GM19455 (cell line): ENCODE measurements at regions not wholly inside any gene's neighbourhood (a gene's known extent, or its start where the extent isn't known, plus 50 kb on each side); places are given as distances from the start of the nearest gene placed in this dataset.
"Not testable (repeated sequence)": the region's sequence is repeated elsewhere in the genome, so short reads cannot be mapped to it uniquely, and the experiment has no call there.

ENCODE experiments used
- ATAC-seq: cut with Tn5 transposase; IDR thresholded peaks from one replicate; pipeline ENCODE4 v1.9.1; 2021; ENCODE audit not compliant: unreplicated experiment

DNA sequence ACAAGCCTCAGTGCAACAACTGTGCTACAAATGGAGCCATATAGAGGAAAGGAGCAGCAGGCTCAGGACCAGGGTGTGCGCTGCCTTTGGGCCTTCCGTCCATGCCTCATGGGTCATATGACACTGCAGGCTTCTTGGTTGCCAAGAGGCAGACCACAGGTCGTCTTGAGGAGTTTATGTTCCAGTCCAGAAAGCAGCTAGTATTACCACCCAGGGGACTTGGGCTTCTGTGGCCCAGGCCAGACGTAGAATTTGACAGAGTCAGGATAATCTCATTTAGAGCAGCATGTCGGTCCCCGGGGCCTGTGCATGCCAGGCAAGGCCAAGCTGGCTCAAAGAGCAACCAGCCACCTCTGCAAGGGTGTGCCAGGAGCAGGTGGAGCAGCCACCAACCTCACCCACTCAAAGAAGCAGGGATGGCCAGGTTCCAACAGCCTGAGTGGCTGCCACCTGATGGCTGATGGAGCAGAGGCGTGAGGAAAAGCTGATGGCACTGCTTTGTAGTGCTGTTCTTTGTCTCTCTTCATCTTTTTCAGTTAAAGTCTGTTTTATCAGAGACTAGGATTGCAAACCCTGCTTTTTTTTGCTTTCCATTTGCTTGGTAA lies 109.1 kb downstream of the CCDC74A start:
- ATAC-seq, result not testable (repeated sequence)

DNA sequence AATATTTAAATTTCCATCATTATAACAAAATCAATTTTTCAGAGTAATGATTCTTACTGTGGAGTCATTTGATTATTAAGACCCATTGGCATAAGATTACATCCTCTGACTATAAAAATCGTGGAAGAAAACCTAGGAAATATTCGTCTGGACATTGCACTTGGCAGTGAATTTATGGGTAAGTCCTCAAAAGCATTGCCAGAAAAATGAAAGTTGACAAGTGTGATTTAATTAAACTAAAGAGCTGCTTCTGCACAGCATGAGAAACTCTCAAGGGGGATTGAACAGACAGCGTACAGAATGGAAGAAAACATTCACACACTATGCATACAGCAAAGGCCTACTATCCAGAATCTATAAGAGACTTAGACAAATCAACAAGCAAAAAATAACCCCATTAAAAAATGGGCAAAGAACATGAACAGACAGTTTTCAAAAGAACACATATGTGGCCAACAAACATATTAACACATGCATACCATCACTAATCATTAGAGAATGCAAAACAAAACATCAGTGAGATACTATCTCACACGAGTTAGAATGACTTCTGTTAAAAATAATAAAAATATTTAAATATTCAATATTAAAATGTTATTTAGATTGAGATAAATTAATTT lies 111.4 kb downstream of the CCDC74A start:
- ATAC-seq, result not testable (repeated sequence)

DNA sequence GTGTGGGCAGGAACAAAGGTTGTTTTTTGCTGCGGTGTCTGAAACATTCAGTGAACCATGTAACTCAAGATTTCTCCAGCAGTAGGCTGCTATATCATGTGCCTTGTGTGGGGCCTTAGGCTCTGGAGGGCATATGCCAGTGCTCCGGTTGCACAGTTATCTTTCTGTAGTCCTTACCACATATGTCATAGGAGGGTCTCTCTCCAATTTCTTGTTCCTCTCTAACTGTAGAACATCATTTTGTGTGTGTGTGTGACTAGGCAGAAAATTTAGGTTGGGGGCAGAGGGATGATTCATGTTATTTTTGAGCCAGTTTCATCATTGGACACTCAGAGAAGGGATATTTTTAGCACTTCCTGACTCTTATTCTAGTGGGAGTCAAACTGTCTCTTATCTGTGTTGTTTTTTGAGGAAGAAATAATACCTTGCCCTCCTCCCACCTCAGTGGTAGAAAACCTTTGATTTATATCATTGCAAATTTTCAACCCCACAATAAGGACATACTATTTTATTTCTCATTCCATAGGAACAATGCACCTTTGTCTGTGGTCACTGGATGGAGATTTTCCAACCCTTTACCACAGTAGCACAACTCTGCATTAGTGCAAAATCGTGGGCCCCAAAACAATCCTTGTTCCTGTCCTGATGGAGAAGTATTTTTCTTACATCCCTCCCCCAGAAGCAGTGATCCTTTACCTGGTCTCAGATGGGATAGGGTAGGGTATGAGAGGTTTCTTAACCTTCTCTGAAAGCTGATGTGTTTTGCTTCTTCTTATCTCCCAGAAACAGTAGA lies 113.9 kb downstream of the CCDC74A start:
- ATAC-seq, result no peak

DNA sequence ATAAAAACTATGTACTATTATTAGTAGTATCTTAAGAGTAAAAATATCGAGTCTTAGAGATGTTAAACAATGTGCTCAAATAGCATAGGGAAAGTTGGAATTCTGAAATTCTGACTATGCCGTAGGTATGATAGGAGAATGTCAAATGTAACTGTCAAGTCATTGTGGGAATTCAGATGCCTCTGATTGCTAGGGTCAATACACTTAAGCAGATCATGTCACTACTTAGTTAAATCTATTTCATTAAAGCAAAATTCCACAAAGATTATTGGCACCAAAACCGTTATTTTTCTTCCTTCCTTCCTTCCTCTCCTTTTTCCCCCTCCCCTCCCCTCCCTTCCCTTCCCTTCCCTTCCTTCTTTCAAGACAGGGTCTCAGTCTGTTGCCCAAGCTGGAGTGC lies 115.5 kb downstream of the CCDC74A start:
- ATAC-seq, result not testable (repeated sequence)

DNA sequence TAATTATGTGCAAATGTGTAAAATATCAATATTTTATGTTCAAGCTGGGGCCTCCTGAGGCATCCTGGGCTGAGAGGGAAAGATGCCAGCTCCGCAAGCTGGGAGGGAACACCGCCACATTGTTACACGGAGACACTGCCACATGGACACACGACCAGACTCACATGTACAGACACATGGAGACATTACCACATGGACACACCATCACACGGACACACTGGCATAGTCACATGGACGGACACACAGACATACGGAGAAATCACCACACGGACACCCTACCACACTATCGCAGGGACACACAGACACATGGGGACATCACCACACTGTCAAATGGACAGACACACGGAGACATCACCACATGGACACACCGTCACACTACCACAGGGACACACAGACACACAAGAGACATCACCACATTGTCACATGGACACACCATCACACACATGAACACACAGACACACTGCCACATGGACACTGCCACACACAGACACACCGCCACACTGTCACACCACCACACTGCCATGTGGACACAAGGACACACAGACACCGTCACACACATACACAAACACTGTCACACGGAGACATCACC lies 117.6 kb downstream of the CCDC74A start:
- no peak for ATAC-seq

DNA sequence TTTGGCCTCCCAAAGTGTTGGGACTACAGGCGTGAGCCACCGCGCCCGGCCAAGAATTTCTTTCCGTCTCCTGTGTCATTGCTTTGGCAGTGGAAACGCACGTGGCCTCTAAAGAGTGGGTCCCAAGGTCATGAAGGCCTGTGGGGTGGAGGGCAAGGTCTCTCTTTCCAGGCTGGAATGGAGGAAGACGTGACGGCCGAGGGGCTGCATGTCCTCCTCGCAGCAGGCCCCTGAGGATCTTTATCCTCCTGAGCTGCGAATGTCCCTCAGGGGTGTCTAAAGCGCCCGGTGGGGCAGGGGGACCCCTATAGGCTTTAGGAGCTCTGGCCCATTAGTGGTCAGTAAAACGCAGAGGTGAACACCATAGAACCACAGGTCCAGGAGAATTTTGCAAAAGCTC lies 118.5 kb downstream of the CCDC74A start:
- ATAC-seq, result not testable (repeated sequence)

DNA sequence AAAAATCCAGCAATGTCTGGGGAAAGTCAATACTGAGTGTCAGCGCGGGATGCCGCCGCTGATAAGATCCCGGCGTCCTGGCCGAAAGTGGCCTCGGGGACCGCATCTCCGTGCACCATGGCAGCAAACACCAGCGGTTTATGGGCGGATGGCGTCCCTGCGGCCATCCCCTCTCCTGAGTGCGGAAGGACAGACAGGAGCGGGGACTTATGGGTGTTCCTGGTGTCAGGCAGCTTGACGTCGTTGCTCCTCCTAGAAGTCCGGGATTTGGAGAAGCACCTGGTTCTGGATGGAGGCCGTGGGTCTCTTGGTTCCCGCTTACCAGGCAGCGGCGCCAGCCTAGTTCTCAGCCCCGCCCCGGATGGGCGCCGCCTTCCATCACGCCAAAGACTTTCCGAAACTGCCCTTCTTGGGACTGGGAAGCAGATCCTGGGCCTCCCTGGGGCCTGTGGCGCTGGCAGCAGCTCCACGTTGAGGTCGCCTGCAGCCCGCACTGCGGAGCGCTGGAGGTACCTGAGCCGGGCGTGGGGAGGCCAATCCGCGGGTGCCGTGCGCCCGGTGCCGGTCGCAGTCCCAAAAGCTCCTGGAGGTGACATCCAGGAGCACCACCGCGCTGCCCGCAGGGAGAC lies 119.1 kb downstream of the CCDC74A start:
- no peak for ATAC-seq

DNA sequence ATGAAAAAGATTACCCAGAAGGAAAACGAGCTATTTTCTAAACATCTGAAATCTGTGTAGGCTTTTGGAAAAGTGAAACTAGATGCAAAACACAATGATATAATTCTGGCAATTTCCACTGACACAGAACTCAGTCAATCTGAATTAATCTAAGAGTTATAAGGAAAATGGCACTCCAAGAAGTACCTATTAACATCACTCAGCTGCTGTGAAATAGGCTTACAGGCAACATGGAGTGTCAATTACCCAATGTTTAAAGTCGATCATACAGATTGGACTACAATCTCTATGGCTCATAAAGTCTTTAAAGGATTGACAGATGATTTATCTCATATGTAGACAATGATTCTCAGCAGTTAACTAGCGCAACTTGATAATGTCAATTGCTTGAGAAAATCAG lies 120.9 kb downstream of the CCDC74A start:
- ATAC-seq, result not testable (repeated sequence)

DNA sequence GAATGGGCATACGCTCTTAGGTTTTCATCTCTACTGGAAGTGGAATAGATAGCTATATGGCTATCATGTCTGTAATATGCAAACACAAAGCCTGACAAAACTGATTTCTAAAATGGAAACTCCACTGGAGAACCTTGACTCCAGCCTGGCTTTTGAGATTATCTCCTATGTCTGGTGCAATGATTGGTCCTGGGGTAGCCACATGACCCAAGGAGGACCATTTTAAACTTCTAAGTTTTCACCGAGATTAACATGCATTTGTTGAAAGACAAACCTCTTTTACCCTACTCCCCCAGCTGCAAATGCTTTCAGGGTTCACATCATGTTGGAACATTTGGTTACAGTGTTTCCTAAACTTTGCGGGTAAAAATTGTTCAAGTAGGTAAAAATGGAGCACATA lies 124.6 kb downstream of the CCDC74A start:
- ATAC-seq, result not testable (repeated sequence)

DNA sequence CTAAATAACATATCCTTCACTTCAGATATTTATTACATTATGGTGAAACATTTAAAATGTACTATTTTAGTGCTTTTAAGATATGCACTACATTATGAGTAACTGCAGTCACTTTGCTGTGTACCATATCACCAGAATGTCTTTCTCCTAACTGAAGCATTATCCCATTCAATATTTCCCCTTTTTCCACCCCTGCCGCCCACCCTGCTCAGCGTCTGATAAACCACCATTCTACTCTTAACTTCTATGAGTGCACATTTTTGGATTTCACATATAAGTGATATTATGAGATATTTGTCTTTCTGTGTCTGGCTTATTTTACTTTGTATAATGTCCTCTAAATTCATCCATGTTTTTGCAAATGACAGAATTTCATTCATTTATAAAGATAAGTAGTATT lies 126.4 kb downstream of the CCDC74A start:
- ATAC-seq, result not testable (repeated sequence)

DNA sequence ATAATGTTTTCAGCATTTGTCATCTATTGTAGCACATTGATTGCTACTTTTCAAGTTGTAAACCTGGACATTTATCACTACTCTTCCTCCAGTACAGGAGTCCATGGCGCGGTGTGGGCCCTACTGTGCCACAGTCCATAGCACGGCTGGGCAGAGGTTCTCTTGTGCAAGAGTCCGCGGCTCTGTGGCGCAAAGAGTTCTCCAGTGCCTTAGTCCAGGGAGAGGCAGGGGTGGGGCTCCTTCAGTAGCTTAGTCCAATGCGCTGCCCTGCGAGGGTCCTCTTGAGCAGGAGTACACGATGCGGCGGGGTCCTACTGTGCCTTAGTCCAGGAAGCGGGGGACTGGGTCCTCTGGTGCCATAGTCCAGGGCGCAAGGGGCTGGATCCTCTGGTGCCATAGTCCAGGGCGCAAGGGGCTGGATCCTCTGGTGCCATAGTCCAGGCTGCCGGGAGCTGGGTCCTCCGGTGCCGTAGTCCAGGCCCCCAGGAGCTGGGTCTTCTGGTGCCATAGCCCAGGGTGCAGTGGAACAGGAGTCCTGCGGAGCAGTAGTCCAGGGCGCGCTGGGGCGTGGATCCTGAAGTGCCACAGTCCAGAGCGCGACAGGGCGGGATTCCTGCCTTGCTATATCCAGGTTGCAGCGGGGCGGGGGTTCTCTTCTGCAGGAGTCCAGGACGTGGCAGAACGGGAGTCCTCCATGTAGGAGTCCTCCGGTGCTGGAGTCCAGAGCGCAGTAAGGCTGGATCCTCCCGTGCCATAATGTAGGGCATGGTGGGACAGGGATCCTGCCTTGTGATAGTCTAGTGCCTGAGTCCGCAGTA lies 129.3 kb downstream of the CCDC74A start:
- ATAC-seq, result no peak

DNA sequence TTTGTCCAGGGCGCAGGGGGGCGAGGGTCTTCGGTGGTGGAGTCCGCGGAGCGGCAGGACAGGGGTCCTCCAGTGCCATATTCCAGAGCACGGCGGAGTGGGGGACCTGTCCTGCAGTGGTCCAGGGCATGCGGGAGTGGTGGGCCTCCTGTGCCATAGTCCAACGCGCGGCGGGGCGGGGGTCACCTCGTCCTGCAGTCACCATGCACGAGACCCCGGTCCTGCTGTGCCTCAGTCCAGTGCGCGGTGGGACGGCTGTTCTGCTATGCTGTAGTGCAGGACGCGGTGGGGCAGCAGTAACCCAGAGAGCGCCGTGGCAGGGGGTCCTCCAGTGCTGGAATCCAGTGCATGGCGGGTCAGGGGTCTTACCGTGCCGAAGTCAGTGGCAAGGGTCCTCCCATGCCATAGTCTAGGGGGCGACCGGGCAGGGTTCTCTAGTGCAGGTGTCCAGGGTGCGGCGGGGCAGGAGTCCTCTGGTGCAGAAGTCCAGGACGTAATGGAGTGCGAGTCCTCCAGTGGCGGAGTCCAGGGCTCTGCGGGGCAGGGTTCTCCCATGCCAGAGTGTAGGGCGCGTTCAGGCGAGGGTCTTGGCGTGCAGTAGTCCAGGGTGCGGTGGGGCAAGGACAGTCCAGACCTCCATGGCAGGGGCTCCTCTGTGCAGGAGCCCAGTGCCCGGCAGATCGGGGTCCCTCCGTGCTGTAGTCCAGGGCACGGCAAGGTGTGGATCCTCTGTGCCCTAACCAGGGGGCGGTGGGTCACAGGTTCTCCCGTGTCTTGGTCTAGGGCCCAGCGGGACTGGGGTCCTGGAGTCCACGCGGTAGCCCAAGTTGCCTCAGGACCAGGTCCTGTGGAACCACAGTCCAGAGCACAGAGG lies 130.4 kb downstream of the CCDC74A start:
- ATAC-seq, result no peak

DNA sequence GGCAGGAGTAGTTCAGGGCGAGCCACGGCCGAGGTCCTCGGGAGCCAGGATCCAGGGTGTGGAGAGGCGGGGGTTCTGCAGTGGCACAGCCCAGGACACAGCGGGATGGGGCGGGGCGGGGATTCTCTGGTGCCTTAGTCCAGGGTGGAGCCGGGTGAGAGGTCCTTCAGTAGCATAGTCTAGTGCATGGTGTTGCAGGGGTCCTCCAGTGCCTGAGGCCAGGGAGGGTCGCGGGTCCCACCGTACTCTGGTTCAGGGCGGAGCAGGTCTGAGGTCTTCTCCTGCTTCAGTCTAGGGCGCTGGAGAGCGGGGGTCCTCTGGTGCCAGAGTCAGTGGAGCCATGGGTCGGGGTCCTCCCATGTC lies 131.1 kb downstream of the CCDC74A start:
- ATAC-seq, result no peak

DNA sequence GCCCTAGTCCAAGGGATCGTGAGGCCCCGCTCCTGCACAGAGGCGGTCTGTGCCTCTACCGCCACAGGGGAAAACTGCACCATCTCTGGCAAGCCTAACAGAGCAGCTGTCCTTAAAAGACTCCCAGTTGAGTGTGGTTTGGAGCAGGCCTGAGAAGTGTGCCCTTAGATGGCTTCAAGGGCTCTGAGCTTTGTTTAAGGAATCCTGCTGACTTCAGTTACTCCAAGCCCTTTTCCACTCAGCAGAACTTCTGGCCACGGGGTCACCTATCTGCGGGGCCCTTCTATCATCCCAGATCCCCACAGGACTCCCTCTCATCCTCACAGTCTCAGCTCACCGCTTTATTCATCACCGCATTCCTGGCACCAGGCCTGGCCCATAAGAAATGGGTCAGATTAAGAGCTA lies 131.5 kb downstream of the CCDC74A start:
- no peak for ATAC-seq

DNA sequence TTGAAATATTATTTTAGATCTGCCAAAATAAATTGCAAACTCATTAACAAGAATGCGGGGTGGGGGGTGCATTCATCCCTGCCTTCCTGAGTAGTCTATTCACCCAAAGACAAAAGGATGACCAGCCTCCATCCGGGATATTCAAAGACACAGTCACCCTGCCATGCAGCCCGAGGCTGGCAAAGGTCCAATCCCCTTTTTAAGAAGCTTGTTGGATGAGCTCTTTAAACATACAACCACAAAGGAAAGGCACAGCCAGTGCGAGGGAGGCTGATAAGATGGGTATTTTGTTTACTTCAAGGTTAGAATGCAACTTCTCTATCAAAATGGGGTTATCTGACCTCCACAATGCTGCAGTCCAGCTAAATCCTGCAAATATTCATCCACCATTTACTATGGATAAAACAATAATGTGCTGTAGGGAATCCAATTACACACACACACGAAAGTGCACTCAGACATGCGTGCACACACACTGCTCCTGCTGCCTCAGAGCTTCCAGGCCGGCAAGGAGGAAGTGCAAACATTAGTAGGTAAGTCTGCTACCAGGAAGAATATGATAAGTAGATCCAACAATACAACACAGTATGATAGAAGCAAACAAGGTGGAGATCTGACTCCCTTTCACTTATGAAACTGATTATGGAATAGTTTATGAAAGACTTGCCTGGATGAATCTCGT lies 133.6 kb downstream of the CCDC74A start:
- not testable (repeated sequence) for ATAC-seq

DNA sequence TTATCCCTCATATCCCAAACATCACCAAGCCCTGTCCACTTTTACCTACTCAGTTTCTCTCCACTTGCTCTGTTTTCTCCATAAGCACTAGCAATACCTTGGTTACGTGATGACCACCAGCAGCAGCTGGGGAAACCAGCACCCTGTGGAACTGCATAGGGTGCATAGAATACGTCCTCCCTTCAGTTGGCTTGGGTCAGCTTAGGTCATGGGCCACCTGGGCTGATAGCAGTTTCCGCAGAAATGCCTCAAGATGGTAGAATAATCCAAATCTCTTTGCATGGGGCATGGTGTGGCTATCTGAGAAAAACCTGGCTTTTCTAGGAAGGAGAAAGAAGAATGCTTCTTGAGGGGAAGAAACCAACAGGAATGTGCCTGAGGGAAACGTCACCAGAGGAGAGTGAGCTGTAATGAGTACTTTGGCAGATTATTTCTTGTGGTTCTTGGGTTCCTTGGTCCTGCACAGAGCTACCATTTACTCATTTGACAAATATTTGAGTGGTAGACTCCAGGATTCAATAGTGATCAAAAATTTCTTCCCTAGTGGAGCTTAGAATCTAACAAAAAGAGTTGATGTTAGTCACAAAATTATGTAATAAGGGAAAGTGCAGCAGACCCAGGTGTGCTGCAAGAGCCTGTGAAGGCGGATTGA lies 134.3 kb downstream of the CCDC74A start:
- not testable (repeated sequence) for ATAC-seq

DNA sequence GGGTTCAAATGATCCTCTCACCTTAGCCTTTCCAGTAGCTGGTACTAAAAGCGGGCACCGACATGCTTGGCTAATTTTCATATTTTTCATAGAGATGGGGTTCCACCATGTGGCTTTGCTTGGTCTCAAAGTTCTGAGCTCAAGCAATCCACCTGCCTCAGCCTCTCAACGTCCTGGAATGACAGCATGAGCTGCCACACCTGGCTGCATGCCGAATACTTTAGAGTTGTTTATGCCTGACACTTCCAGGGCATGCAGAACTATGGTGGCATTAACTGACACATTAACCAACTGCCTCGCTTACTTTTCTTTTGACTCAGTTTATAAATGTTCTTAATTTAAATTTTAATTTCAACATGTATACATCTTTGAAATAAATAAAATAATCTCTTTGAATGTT lies 135.8 kb downstream of the CCDC74A start:
- not testable (repeated sequence) for ATAC-seq

DNA sequence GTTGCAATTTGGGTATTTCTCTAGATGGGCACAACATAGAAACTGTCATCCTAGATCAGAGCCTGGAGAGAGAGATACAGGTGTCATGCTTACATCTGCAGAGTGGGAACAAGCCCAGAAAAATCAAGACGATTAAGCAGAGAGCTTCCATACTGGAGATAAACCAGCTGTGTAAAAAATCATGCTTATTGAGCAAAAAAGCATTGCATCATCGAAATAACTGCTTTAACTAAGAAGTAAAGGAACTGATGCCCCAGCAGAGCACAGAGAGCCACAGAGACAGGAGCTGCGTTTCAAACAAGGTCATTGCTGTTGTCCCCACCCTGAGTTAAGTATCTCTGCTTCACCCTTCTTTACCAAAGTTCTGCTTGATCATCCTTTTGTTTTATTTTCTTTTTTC lies 138.0 kb downstream of the CCDC74A start:
- ATAC-seq, result not testable (repeated sequence)
